K562 (cell line): ENCODE measurements at regions not wholly inside any gene's neighbourhood (a gene's known extent, or its start where the extent isn't known, plus 50 kb on each side); places are given as distances from the start of the nearest gene placed in this dataset.

ENCODE experiments used
- ATAC-seq: fragments of 200-7000 bp; cut with Tn5 transposase; 3 replicates; pipeline ENCODE4 v1.9.1; 2020; ENCODE audit warnings: moderate library complexity
- BruUV-seq: library from RNA; stranded (reverse); fragments of 400-500 nt; replicated peaks from 2 replicates; lab custom pipeline; 2021; lab: Mats Ljungman, UMichigan
- CTCF ChIA-PET: fragments of 300-600 bp; formaldehyde crosslinking; extraction: SDS; loops from one replicate; lab custom pipeline; 2021; ENCODE audit warnings: low intra/inter-chr PET ratio; lab: Yijun Ruan, JAX
- POLR2A ChIA-PET: fragments of 300-600, 350-650 bp; sonication (Branson Sonifier 250); formaldehyde crosslinking; extraction: SDS; loops from one replicate; lab custom pipeline; 2021; ENCODE audit warnings: antibody characterized with exemption, inconsistent platforms; lab: Yijun Ruan, JAX
- DNase-seq, 4 experiments: peaks; one replicate each; pipeline versions ENCODE4 v3.0.0 to v3.0.0-alpha.2; 2011 to 2018; ENCODE audit warnings: low spot score in 3 of 4, mixed read lengths in 3 of 4; ENCODE audit errors: extremely low read depth in 1 of 4
- FAIRE-seq: peaks from 2 replicates; lab custom pipeline; 2011; peaks lifted over from hg19 to GRCh38; lab: Jason Lieb, UNC
- H2AFZ ChIP-seq: 2 replicates; pipeline ENCODE4 v1.6.0; 2011; ENCODE audit warnings: low read depth, low read length, control low read depth, inconsistent platforms
- H3K27ac ChIP-seq: fragments of 200-600 bp; 3 replicates; pipeline ENCODE4 v1.8.0; 2011; ENCODE audit warnings: low read depth, mild to moderate bottlenecking, control low read depth, inconsistent platforms, low read length, moderate library complexity, mixed read lengths; ENCODE audit errors: extremely low read depth
- H3K27me3 ChIP-seq, 2 experiments: fragments of 300-600 bp in 1 of 2; 2 replicates in 1 of 2; 3 replicates in 1 of 2; pipeline versions ENCODE4 v1.6.0 to v1.8.0; 2011; ENCODE audit warnings: inconsistent platforms in 2 of 2, low read length in 2 of 2, mild to moderate bottlenecking in 1 of 2, mixed read lengths in 1 of 2, moderate library complexity in 1 of 2; ENCODE audit not compliant: control insufficient read depth in 2 of 2, insufficient read depth in 2 of 2
- H3K36me3 ChIP-seq: fragments of 300-600 bp; 3 replicates; pipeline ENCODE4 v1.8.0; 2011; ENCODE audit warnings: mild to moderate bottlenecking, low read length, inconsistent platforms; ENCODE audit not compliant: control insufficient read depth, insufficient read depth
- H3K4me1 ChIP-seq, 2 experiments: fragments of 200-600 bp in 1 of 2; replicated peaks in 1 of 2; 2 replicates in 1 of 2; 3 replicates in 1 of 2; pipeline versions ENCODE4 v1.5.1 to v1.8.0; 2011; ENCODE audit warnings: inconsistent platforms in 2 of 2, low read length in 2 of 2, mild to moderate bottlenecking in 1 of 2, mixed read lengths in 1 of 2, moderate library complexity in 1 of 2; ENCODE audit not compliant: control insufficient read depth in 2 of 2, insufficient read depth in 2 of 2
- H3K4me2 ChIP-seq: 2 replicates; pipeline ENCODE4 v1.6.1; 2011; ENCODE audit warnings: low read length, control low read depth, inconsistent platforms, mixed read lengths; ENCODE audit not compliant: insufficient read depth
- H3K4me3 ChIP-seq: fragments of 200-600 bp; sonication (generic), shearing (Covaris generic); 2 replicates; pipeline ENCODE4 v1.5.1; 2016; ENCODE audit warnings: control low read depth, inconsistent platforms
- H3K79me2 ChIP-seq: fragments of 200-600 bp; 3 replicates; pipeline ENCODE4 v1.8.0; 2011; ENCODE audit warnings: low read length, inconsistent platforms; ENCODE audit not compliant: control insufficient read depth, insufficient read depth
- H3K9ac ChIP-seq, 2 experiments: 2 replicates each; pipeline versions ENCODE4 v1.6.0 to v1.6.1; 2011; ENCODE audit warnings: low read depth in 2 of 2, low read length in 2 of 2, control low read depth in 1 of 2, inconsistent platforms in 1 of 2, mild to moderate bottlenecking in 1 of 2, mixed read lengths in 1 of 2; ENCODE audit not compliant: insufficient read depth in 1 of 2
- H3K9me1 ChIP-seq: one replicate; pipeline ENCODE4 v1.6.0; 2011; ENCODE audit warnings: inconsistent platforms, mild to moderate bottlenecking, low read length, moderate library complexity; ENCODE audit not compliant: control insufficient read depth, insufficient read depth
- H3K9me3 ChIP-seq: replicated peaks from 2 replicates; pipeline ENCODE4 v1.5.1; 2011; ENCODE audit warnings: low read depth, low read length, inconsistent platforms; ENCODE audit not compliant: control insufficient read depth, insufficient read depth
- H4K20me1 ChIP-seq: replicated peaks from 2 replicates; pipeline ENCODE4 v1.6.1; 2011; ENCODE audit warnings: low read length, inconsistent platforms, mixed read lengths; ENCODE audit not compliant: control insufficient read depth, insufficient read depth
- NFIX ChIP-seq: fragments of 250-450 bp; sonication (Bioruptor Pico); IDR thresholded peaks from 2 replicates; pipeline ENCODE4 v1.4.0; 2020; ENCODE audit warnings: low read depth, mild to moderate bottlenecking, moderate library complexity
- RBM22 ChIP-seq: fragments of 200-400 bp; formaldehyde crosslinking; IDR thresholded peaks from 2 replicates; pipeline ENCODE4 v1.6.1; 2018; ENCODE audit warnings: low read length, low read depth; ENCODE audit not compliant: poor library complexity, severe bottlenecking
- ZBTB7A ChIP-seq: IDR thresholded peaks from 2 replicates; pipeline ENCODE4 v1.6.1; 2011; ENCODE audit warnings: low read depth, mild to moderate bottlenecking, low read length, moderate library complexity, borderline replicate concordance; ENCODE audit not compliant: control insufficient read depth
- ZNF830 ChIP-seq: fragments of 250-450 bp; sonication (Bioruptor Pico); IDR thresholded peaks from 2 replicates; pipeline ENCODE4 v1.5.0; 2021; ENCODE audit warnings: mild to moderate bottlenecking
- WGBS: fragments of 100-300 bp; shearing (Covaris generic); methylation state at CpG from one replicate; pipeline ENCODE4 v1.1.6; 2016; ENCODE audit warnings: low coverage, mixed read lengths; ENCODE audit not compliant: insufficient coverage; ENCODE audit errors: missing lambda C conversion rate; 5-methylcytosine and 5-hydroxymethylcytosine counted together
- in situ Hi-C: fragments of 300-500 bp; cut with MboI; formaldehyde crosslinking; loops from 4 replicates; pipeline ENCODE4 v1.15.0; 2018; ENCODE audit warnings: inconsistent platforms, mixed read lengths
- intact Hi-C: fragments of 100-400 bp; cut with micrococcal nuclease; formaldehyde crosslinking; loops from 2 replicates; pipeline ENCODE4 v1.14.2; 2022
- TF ChIP-seq, protein P1 (sequence below): fragments of 450-650 bp; IDR thresholded peaks from 2 replicates; pipeline ENCODE4 v1.6.1; 2016; ENCODE audit warnings: low read depth

- ATAC-seq (no peak), DNase-seq (no peak), FAIRE-seq (no peak)
- Histone ChIP-seq H3K4me2 (no peak overlapping the region), H3K4me1 (no peaks in the 10 kb centered on the region), H3K9me3 (no peaks in the 10 kb centered on the region), H3K27me3 (no peaks in the 10 kb centered on the region), H3K79me2 (no peaks in the 10 kb centered on the region), H2AFZ (no peak overlapping the region), H4K20me1 (no peaks in the 10 kb centered on the region), H3K27ac (no peak overlapping the region), H3K4me3 (no peak overlapping the region), H3K9me1 (no peaks in the 10 kb centered on the region), H3K36me3 (no peaks in the 10 kb centered on the region), H3K9ac (no peak overlapping the region)
- intact Hi-C loops (no loop called here), in situ Hi-C loops (no loop called here)
- ChIA-PET POLR2A (no interaction called here), CTCF (no interaction called here)
- TF ChIP-seq NFIX (CRISPR knock-in tag) (no peak), ZNF830 (CRISPR knock-in tag) (no peak), ZBTB7A (no peak), RBM22 (no peak)
- TF ChIP-seq, protein P1, sequence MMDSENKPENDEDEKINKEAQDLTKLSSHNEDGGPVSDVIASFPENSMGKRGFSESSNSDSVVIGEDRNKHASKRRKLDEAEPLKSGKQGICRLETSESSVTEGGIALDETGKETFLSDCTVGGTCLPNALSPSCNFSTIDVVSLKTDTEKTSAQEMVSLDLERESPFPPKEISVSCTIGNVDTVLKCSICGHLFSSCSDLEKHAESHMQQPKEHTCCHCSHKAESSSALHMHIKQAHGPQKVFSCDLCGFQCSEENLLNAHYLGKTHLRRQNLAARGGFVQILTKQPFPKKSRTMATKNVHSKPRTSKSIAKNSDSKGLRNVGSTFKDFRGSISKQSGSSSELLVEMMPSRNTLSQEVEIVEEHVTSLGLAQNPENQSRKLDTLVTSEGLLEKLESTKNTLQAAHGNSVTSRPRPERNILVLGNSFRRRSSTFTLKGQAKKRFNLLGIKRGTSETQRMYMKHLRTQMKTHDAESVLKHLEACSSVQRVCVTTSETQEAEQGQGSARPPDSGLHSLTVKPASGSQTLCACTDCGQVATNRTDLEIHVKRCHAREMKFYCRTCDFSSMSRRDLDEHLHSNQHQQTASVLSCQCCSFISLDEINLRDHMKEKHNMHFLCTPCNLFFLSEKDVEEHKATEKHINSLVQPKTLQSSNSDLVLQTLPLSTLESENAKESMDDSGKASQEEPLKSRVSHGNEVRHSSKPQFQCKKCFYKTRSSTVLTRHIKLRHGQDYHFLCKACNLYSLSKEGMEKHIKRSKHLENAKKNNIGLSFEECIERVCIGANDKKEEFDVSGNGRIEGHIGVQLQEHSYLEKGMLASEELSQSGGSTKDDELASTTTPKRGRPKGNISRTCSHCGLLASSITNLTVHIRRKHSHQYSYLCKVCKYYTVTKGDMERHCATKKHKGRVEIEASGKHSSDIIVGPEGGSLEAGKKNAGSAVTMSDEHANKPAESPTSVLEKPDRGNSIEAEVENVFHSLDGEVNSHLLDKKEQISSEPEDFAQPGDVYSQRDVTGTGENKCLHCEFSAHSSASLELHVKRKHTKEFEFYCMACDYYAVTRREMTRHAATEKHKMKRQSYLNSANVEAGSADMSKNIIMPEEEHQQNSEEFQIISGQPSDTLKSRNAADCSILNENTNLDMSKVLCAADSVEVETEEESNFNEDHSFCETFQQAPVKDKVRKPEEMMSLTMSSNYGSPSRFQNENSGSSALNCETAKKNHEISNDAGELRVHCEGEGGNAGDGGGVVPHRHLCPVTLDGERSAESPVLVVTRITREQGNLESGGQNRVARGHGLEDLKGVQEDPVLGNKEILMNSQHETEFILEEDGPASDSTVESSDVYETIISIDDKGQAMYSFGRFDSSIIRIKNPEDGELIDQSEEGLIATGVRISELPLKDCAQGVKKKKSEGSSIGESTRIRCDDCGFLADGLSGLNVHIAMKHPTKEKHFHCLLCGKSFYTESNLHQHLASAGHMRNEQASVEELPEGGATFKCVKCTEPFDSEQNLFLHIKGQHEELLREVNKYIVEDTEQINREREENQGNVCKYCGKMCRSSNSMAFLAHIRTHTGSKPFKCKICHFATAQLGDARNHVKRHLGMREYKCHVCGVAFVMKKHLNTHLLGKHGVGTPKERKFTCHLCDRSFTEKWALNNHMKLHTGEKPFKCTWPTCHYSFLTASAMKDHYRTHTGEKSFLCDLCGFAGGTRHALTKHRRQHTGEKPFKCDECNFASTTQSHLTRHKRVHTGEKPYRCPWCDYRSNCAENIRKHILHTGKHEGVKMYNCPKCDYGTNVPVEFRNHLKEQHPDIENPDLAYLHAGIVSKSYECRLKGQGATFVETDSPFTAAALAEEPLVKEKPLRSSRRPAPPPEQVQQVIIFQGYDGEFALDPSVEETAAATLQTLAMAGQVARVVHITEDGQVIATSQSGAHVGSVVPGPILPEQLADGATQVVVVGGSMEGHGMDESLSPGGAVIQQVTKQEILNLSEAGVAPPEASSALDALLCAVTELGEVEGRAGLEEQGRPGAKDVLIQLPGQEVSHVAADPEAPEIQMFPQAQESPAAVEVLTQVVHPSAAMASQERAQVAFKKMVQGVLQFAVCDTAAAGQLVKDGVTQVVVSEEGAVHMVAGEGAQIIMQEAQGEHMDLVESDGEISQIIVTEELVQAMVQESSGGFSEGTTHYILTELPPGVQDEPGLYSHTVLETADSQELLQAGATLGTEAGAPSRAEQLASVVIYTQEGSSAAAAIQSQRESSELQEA = no peak
- BruUV-seq = no TSS peak
- WGBS = 0% methylated on average over 1 of the region's 1 CpG
Measured at GRCh38 chr9:79104216-79104615, 467.5 kb upstream of the TLE4 start.
